Inferior parietal cortex (tissue), 1 donor: ENCODE measurements at regions not wholly inside any gene's neighbourhood (a gene's known extent, or its start where the extent isn't known, plus 50 kb on each side); places are given as distances from the start of the nearest gene placed in this dataset.

Source experiments
- DNase-seq: peaks from one replicate; pipeline ENCODE4 v3.0.0-alpha.2; 2016; ENCODE audit errors: extremely low spot score

DNA sequence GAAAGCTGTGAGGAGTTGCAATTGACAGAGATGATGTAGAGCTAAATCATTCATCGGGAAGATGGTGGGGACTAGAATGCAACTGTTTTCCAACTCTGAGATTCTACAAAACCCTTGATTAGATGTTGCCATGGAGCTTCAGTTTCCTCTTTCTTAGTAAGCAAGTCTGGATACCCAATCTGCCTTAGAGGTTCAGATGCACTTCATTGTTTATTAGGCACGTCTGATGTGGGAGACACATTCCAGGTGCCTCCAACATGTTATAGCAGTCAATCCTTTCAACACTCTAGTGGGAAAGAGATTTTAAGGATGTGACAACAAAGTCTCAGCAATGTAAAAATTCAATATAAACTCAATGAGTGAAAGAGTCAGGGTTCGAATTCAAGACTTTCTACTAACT lies 291.3 kb upstream of the PHYHIPL start:
- DNase-seq, result no peak

- DNase-seq, result no peak
These were observed 290.6 kb upstream of the PHYHIPL start for GRCh38 chr10:58885686-58886345.

- DNase-seq, result no peak
These were observed 290.0 kb upstream of the PHYHIPL start for GRCh38 chr10:58886406-58886805.

DNA sequence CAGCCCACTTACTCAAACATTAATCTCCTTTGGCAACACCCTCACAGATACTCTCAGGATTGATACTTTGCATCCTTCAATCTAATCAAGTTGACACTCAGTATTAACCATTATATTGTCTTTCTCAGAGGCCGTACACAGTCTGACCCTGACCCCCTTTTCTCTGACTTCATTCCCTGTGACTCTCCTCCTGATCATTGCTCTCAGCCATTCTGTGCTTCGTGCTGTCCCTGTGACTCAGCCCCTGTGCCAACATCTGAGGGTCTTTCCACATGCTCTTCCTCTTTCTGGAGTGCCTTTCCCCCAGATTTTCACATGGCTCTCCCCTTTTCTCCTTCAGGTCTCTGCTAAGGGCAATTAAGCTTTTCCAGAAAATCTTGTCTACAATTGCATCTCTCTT lies 289.0 kb upstream of the PHYHIPL start:
- no peak for DNase-seq

DNA sequence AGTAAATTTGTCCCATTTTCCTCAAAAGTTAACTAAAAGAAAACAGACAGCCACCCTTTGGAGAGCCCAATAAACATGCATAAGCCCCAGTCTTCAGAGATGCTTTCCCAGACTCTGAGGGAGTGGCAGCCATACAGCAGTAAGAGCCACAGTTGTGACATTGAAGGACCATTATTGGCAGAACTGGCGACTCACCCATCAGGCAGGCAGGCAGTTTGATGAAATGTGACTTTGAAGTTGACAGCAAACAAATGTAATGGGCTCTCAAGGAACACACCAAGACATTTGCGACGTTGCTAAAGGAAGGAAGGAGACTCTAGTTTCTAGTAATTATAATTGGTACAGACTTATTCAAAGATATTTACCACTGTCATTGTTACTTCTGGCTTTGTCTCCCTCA lies 287.5 kb upstream of the PHYHIPL start:
- no peak for DNase-seq

GRCh38 chr10:58892031-58892531 lies 284.4 kb upstream of the PHYHIPL start:
- DNase-seq, result no peak

- DNase-seq, result no peak
These were observed 281.5 kb upstream of the PHYHIPL start for GRCh38 chr10:58894929-58895328.

DNA sequence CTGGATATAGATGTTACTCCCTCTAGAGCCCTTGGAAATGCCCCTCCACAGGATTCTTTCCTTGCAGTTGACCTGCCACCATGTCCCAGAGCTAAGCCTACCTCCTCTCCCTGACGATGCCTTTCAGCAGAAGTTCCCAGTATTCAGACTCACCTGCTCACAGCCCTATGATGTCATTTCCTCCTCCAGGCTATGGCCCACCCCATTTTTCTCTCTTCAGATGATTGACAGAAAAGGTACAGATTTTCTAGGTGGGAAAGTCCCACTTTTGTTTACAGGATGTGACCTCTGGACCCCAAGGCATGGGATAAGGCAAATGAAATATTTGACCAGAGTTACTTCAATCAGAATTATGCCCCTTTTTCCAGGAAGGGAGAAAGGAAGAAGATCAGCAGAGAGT lies 280.2 kb upstream of the PHYHIPL start:
- DNase-seq, result no peak

GRCh38 chr10:58897236-58897635 lies 279.2 kb upstream of the PHYHIPL start:
- DNase-seq, result no peak

- DNase-seq, result no peak
These were observed 278.7 kb upstream of the PHYHIPL start for GRCh38 chr10:58897708-58898107.

DNA sequence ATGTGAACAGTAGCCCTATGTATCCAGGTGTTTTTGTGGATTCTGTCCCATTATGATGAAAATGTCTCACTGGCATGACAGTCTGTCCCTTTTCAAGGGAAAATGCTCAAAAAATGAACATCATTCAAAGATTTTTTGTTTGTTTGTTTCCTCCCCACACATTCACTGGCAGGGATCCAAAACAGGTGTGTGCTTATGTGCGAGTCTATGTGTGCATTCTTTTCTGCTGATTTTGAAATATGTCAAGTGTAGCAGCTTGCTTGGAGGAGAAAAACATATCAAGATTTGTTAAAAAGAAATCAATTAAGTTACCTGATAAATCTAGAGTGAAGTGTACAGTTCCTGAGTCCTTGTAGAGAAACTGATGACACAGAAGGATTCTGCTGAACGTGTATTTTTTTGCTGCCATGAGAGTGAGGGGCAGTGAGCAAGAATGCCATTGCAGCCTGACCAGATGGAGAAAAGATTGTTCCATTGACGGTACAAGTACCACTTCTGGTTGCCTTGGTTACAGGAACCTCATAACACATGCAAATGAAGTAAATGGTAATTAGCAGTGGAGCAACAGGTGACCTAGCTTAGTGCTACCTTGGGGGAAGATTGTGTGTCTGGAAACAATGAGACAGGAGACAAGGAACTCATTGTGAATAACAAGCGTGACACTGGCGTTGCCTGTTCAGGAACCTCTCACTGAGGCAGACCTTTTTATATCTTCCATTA lies 277.4 kb upstream of the PHYHIPL start:
- no peak for DNase-seq

- no peak for DNase-seq
These were observed 275.3 kb upstream of the PHYHIPL start for GRCh38 chr10:58901092-58901646.

GRCh38 chr10:58903071-58903470 lies 273.4 kb upstream of the PHYHIPL start:
- DNase-seq, result no peak

DNA sequence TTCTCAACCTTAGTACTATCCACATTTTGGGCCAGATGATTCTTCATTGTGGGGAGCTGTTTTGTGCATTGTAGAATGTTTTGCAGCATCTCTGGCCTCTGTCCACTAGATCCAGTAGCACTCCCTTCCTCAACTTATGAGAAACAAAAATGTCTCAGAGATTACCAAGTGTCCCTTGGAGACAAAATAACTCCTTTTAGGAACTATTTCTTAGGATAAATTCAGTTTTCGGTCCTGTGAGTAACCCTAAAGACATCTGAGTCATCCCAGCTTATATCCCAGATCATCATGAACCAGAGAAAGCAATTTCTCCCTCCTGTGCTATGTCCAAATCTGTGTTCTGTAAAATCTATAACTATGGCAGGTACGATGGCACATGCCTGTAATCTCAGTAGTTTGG lies 266.6 kb upstream of the PHYHIPL start:
- no peak for DNase-seq

GRCh38 chr10:58913717-58914116 lies 262.7 kb upstream of the PHYHIPL start:
- DNase-seq, result peak; percentile 40

- no peak for DNase-seq
These were observed 257.6 kb upstream of the PHYHIPL start for GRCh38 chr10:58918887-58919286.

- no peak for DNase-seq
These were observed 256.4 kb upstream of the PHYHIPL start for GRCh38 chr10:58919927-58920654.

- no peak for DNase-seq
These were observed 255.8 kb upstream of the PHYHIPL start for GRCh38 chr10:58920655-58921003.

DNA sequence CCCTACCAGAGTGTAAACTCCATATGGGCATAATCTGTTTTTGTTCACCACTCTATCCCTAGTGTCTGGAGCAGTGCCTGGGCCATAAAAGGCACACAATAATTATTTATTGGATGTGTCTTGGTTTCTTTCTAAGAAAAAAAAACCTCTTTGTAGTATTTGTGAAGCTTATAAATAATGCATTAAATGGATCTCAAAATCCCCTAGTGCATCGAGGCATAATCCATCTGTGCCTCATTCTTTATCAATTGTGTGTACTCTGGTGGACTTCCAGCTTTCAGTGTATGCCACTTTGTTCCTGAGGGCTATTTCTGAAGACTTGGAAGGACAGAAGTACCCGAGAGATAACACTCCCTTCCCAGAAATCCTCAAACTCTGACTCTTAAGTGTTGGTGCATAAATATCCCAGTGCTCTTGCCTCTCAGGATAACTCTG lies 255.0 kb upstream of the PHYHIPL start:
- peak; percentile 50 for DNase-seq

DNA sequence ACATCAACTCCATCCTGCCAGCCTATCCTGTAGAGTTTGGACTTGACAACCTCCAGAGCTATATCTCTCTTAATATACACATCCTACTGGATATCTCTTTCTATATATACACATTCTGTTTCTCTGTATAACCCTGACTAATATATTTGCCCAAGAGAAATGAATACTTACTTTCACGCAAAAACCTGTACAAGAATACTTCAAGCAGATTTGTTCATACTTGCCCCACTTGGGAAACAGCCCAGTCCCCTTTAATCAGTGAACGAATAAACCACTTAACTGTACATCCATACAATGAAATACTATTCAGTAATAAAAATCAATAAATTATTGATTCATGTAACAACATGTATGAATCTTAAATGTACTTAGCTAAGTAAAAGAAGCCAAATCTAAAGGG lies 251.1 kb upstream of the PHYHIPL start:
- no peak for DNase-seq

- no peak for DNase-seq
These were observed 245.9 kb upstream of the PHYHIPL start for GRCh38 chr10:58930500-58930899.

GRCh38 chr10:58932126-58932525 lies 244.3 kb upstream of the PHYHIPL start:
- DNase-seq, result no peak
